ENCODE measurements at regions not wholly inside any gene's neighbourhood (a gene's known extent, or its start where the extent isn't known, plus 50 kb on each side); places are given as distances from the start of the nearest gene placed in this dataset.

GRCh38 chr16:49910541-49911071 lies 54.7 kb upstream of the ZNF423 start:
- DNase-seq, result no peak

DNA sequence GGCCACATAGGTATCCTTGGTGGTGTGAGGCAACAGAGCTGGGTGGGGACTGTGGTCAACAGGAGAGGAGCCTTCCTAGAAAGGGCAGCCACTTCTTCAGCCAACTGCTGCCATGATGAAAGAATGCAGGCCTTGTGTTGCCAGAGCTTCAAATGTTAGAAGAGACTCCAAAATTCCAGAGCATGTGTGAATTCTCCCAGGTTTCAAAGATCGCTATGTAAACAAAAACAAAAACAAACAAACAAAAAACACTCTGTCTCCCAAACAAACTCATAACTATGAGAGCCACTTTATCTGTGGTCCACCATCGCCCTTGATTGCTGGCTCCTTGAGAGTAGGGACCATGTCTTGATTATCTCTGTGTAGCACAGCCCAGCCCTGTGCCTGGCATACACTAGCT lies 55.5 kb upstream of the ZNF423 start:
- DNase-seq, result no peak

GRCh38 chr16:49912721-49913120 lies 56.8 kb upstream of the ZNF423 start:
- no peak for DNase-seq

DNA sequence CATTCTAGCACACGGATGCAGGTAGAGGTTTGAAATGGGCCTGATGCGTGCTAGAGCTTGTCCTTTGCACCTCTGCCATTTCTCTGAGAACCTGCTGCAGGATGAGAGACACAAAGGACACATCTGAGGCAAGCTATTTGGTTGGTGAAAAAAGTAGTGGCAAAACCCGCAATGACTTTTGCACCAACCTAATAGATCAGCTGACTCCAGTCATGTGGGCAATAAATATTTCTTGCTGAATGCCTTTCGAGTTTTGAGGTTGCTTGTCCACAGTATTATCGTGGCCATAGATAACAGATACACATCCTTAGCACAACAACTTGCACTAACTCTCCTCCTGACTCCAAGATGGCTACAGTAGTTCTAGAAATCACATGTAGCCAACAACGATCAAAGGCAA lies 57.8 kb upstream of the ZNF423 start:
- DNase-seq, result no peak

- no peak for DNase-seq
Measured at GRCh38 chr16:49914657-49915056, 58.7 kb upstream of the ZNF423 start.

- no peak for DNase-seq
Measured at GRCh38 chr16:49918257-49918656, 62.3 kb upstream of the ZNF423 start.

- no peak for DNase-seq
Measured at GRCh38 chr16:49919327-49919726, 63.4 kb upstream of the ZNF423 start.

DNA sequence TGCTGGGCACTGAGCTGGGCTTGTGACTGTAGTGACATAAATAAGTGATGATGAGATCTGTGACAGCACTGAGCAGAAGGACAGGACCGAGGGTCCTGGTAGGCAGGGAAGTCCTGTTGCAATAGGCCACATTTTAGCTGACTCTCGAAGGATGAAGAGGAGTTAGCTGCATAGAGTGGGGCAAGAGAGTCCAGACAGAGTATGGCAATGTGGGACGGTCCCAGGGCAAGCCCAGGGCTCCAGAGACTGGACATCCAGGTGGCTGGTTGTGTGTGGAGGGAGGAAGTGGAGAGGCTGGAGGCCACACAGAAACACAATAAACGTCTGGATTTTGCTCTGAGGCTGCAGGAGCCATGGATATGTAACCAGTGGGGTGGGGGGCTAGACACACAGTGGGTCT lies 64.5 kb upstream of the ZNF423 start:
- DNase-seq, result no peak

- DNase-seq, result no peak
Measured at GRCh38 chr16:49921106-49921505, 65.2 kb upstream of the ZNF423 start.

GRCh38 chr16:49921791-49922456 lies 66.0 kb upstream of the ZNF423 start:
- DNase-seq, result peak; percentile 60

DNA sequence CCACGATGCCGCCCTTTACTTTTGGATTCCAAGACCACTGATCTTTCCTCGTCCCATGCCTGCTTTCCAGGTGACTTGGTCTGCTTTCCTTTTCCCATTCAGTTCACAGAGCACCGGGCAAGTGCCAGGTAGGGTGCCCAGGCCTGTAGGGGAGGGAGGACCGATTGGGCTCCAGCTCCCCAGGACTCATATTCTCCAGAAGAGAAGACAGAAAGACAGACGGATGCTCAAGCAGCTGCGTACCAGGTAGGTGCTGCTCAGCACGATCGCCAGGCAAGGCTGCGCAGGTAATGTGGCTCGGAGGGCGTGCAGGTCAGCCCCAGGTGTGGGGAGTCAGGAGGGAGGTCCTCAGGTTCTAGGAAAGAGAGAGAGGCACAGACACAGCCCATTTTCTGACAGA lies 67.5 kb upstream of the ZNF423 start:
- no peak for DNase-seq

- no peak for DNase-seq
Measured at GRCh38 chr16:49924078-49924477, 68.2 kb upstream of the ZNF423 start.

GRCh38 chr16:49926941-49927340 lies 71.0 kb upstream of the ZNF423 start:
- DNase-seq, result no peak

- no peak for DNase-seq
Measured at GRCh38 chr16:49928176-49929041, 72.5 kb upstream of the ZNF423 start.

DNA sequence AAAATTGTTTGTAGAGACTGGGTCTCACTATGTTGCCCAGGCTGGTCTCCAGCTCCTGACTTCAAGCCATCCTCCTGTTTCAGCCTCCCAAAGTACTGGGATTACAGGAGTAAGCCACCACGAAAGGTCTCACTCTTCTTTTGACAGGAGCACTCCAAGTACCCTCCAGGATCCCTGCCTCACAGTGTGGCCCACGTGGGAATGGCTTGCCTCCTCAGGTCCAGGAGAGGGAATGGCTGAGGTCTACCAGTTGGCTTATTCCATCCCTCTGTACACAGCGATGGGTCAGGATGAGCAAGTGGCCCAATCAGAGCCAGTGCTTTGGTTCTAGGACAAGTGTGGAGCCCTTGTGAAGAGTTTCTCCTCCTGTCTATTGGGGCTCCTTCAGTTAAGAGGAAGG lies 73.7 kb upstream of the ZNF423 start:
- no peak for DNase-seq

DNA sequence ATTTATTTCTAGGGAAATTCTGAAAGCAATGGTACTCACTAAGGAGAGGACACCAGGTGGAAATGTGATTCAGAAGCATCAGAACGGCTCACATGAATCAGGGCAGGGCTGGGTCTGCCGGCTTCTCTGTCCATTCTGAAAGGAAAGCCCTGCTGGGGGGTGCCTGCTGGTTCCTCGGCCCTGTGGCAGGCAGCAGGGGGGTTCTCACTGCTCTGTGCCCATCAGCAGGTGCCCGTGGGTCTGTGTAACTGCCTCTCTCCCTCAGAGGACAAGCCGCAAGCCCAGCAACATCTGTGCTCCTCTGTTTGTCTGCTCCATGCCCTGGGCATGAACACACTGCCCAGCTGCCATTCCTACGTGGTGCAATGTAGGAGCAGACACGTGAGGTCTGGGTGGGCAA lies 74.9 kb upstream of the ZNF423 start:
- DNase-seq, result no peak

GRCh38 chr16:49931266-49931665 lies 75.4 kb upstream of the ZNF423 start:
- no peak for DNase-seq

DNA sequence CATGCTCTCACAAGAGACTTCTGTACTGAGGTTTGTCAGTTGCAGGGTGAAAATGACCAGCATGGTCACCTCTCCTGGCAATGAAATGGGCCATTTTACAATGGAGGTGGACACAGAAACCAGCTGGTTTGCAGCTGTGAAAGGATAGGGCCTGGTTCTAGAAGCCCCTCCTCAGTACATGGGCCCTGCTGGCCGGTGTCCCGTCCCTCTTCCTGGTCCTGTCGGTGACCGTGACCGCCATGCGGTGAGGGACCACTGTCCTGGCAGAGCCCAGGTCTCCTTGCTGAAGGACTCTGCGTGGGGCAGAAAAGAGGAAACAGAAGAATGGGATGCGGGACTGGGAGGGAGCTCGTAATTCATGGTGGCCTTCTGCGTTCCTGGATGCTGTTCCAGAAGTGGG lies 76.0 kb upstream of the ZNF423 start:
- no peak for DNase-seq

DNA sequence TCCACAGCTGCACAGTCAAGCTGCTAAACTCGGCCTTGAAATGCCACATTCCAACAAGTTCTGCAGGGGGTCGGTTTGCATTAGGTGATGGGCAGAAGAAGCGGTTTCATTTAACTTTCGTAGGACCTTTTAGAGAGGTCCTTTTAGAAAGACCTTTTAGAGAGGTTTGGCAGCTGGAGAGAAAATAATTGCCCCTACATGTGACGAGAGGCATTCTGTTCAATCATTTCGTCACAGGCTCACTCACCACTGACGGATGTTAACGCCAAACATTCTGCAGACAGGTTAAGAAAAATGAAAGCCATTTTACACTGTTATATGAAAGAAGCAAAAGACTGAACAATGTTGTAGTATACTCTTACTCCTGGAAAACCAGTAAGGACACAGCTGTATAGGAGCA lies 76.5 kb upstream of the ZNF423 start:
- DNase-seq, result no peak

- no peak for DNase-seq
Measured at GRCh38 chr16:49932946-49933345, 77.0 kb upstream of the ZNF423 start.

DNA sequence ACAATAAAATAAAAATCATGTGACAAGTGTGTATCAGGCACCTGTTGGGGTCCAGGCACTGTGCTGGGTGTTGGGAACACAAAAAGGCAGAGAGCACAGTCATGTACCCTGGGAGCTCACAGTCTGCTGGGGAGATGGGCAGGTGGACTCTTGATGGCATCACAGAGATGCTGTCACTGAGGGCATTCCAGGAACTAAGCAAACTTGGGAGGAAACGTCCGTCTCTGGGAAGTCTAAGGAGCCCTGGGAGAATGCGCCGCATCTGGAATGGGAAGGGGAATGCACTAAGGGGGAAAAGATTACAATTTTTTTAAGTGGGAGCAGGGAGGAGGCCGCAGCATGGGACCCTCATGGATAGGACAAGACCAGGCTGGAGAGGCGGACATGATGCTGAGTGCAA lies 80.9 kb upstream of the ZNF423 start:
- no peak for DNase-seq

DNA sequence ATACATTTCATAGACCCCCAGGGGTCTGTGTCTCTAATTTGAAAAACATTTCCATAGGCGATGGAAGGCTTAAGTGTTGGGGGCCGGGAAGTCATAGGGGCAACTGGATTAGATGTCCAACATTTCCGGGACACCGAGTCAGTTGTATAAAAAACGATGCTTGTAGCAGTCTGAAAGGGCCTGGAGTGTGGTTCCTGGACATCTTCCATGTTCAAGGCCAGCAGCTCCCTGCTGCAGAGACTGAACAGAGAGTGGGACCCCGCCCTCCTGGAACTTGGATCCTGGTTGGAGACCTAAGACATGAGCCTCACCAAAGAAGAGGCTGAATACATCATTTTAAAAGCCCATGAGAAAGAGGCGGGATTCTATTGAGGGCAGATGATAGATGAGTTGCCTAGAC lies 82.0 kb upstream of the ZNF423 start:
- DNase-seq, result no peak

GRCh38 chr16:49939495-49939894 lies 83.6 kb upstream of the ZNF423 start:
- DNase-seq, result no peak

GRCh38 chr16:49940464-49941224 lies 84.4 kb upstream of the CNEP1R1 start:
- DNase-seq, result no peak
